ENCODE measurements at regions not wholly inside any gene's neighbourhood (a gene's known extent, or its start where the extent isn't known, plus 50 kb on each side); places are given as distances from the start of the nearest gene placed in this dataset.

DNA sequence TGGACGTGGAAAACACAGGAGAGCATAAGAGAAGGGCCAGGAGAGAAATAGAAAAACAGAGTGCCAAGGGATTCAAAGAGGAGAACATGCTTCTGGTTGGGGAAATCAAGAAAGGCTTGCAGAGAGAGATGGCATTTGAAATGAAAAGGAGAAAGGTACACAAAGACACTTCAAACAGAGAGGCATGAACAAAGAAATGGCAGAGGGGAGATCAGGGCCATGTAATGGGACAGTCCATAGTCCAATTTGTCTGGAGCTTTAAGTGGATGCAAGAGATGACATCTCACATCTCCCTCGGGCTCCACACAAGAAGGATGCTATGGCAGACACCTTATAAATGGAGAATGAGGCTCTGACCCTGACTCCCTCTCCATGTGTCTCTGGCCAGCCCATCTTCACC is 331.1 kb downstream of the MLLT3 start:
- no peak for FAIRE-seq

DNA sequence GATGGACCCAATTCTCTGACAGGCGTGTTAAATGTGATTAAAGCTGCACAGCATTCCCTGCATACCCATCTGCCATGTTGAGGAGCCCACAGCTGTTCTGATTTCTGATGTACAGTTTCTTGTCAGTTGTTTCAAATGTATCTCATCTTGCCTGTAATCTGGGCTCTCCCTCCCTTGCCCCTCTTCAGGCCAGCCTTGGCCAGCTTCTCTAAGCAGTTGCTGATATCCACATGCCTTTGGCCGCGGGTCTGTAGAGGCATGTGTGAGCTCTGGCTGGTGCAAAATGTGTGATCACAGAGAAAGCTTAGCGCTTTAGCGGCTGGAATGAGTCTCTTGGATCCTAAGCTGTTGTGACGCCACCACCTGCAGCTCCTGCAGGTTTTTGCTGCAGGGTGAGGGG is 332.0 kb downstream of the MLLT3 start:
- FAIRE-seq, result no peak

DNA sequence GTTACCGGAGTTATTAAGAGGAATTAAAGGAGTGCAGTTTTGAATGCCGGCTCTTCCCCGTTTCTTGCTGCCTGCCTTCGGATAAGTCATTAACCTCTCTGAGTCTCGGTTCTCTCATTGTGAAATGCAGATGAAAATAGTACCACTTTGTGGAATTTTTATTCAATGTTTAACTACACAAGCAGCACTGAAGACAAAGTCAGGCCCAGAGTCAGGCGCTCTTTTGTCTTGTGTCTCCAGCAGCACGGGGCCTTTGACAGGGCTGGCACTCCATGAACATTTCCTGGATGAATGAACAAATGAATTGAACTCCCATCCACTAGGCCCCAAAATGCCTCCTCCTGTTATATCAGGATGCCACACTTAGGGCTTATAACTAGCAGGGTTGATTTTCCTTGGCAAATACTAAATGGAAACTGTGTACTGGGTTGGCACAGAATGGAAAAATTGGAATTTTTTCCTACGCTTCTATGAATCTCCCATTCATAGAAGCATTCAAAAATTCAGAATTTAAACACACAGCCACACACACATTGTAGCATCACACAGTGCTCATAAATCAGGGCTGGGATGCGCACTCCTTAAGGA is 332.8 kb downstream of the MLLT3 start:
- no peak for FAIRE-seq

DNA sequence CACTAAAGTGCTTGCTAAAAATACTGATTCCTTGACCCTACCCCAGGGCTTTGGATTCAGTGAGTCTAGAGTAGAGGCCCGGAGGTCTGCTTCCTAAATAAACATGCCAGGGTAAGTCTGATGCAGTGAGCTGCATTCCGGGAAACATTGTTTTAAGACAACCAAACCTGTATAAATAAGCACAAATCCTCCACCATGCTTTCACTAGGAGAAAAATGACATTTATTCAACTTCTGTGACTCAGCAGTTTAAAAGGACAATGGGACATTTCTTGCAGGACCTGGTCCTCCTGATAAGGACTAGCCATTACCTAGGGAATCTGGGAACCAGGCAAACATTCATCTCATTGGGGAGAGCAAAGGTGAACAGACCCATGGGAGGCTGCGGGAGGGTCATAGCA is 335.3 kb downstream of the MLLT3 start:
- FAIRE-seq, result no peak

DNA sequence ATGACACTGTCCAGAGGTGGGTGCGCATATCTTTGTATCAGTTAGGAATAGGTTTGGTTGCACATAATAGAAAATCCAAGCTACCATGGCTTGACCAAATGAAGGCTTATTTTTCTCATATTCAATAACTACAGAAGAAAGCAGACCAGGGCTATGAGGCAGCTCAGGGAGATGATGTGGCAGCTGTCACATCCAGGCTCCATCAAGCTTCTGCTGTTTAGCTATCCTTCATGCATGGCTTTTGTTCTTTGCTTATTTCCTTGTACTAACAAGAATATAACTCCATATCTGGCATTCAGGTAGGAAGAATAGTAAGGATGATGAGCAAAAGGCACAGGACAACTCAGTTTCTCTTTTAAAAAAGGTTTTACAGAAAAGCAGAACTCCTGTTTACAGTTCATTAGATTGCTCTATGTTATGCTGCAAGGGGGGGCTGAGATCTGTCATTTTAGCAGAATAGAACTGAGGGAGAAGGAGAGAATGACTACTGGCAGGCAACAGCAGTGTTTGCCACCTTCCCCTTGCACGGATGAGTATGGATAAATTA is 336.1 kb downstream of the MLLT3 start:
- no peak for FAIRE-seq

DNA sequence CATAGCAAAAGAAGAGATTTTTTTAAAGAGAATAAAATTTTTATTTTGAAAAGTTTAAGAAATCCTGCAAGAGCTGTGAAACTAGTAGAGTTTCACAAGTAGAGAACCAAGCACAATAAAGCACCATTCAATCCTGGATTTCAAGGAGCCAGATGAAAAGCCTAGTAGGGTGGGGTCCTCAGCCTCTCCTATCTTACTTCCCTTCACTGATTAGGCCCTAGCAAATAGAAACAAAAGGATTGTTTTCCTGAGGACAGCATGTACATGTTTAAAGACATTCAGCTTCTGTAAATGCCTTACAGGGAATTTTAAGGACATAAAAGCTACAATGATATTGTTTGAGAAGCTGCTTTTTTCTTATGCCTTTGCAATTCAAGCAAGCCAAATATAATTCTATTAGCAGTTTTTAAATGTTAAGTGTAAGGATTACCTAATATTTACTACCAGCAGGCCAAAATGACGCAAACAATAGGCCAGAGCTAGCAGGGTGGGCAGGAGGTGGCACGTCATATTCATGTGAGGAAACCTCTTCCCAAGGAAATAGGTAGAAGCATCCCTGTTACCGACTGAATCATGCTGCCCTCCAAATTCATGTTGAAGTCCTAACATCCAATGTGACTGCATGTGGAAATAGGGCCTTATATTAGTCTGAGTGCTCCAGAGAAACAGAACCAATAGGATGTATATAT is 337.6 kb downstream of the MLLT3 start:
- no peak for FAIRE-seq

DNA sequence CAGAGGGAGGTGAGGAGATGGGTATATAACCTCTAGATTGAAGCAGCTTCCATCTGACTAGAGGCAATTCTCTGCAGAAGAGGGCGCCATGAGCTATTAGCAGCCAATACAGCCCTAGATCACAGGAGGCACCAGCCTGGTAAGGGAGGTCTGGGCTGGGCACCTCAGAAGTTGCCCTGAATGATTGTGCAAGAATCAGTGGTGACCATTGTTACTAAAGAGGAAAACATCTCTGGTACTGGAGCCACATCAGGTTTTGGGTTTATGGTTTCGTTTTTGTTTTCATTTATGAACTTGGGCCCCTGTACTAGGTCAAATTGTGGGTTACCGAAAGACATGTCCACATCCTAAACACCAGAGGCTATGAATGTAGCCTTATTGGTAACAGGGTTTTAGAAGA is 342.0 kb downstream of the MLLT3 start:
- no peak for FAIRE-seq

DNA sequence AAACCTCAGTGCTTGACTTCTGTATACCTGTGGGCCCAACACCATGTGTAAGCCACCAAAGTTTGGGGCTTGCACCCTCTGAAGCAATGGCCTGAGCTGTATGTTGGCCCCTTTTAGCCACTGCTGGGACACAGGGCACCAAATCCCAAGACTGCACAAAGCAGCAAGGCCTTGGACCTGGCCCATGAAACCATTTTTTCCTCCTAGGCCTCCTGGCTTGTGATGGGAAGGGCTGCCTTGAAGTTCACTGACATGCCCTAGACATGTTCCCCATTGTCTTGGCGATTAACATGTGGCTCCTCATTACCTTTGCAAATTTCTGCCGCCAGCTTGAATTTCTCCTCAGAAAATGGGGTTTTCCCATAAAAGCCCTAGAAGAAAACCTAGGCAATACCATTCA is 345.5 kb downstream of the MLLT3 start:
- FAIRE-seq, result no peak

DNA sequence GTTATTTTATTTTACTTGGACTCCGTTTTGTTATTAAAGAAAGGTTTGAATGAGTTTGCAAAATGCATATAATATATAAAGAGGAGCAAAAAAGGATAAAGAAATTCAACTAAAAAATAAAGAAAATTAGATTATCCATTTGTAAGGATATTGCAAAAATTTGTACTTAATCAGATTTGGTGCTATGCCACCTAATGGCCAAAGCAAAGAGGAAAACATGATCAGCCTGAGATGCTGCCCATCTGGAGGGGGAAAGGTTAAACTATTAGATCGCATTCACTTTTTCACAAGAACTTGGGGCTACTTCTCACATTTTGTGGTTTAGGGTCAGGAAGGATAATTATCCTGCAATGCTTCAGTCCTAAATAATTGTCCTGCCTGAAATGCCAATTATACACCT is 350.6 kb downstream of the MLLT3 start:
- FAIRE-seq, result no peak

DNA sequence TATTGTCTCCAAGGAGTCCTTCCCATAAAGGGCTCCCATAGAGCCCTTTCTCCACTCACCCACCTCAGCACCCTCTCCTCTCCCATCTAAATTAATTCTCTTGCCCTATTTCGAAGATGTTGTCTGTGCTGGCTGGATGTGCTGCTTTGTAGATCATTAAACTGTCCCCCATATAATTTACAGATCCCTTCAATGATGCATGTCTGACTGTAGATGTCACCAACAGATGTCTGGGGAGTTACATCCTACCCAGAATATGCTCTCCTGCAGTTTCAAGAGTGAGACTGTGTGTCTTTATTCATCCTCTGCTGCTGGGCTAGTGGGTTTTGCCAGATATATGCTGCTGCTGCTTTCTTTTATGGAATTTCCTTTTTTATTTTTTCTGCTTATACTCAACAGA is 351.2 kb downstream of the MLLT3 start:
- FAIRE-seq, result no peak

DNA sequence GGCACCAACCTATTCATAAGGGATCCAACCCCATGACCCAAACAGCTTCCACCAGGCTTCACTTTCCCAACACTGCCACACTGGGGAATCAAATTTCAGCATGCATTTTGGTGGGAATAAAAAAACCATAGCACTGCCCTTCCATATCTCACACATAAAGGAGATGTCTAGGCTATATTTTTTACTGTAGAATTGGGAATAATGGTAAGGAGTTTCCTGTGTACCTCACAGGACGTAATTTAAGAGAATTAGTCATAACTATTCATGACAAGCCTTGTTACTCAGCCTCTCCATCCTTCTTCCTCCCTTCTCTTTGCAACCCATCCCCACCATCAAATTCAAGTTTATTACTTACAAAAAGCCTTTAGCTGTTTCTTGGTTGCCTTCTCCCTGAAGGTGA is 352.1 kb downstream of the MLLT3 start:
- no peak for FAIRE-seq

DNA sequence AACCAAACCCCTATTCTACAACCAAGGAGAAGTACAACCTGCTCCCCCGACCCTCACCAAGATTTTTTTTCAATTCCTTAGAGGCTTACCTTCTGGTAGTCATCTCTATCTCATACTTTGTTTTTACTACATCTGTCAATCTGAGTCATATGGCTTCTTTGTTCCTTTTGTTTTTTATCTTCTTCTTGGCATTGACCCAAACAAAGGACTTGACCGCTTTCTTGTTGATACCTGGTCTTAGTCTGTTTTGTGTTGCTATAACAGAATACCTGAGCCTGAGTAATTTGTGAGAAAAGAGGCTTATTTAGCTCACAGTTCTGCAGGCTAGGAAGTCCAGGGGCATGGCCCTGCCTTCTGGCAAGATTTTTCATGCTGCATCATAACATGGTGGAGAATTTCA is 352.7 kb downstream of the MLLT3 start:
- FAIRE-seq, result no peak

DNA sequence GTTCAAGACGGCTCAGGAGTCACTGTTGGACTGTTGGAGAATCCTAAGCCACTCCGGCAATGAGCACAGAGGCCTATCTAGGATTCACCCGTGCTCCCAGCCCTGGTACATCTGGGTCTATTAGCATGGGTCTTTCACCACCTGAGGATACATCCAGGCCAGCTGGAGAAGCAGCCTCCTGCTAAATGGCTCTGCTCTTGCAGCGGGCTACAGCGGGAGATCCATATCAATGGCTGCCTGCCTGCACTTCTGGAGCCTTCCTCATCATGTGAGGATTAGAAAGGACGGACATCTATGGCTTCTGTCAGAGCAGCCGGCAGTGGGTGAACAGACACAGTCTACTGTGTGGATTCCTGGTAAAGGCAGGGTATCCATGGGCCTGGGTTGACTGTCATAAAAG is 357.4 kb downstream of the MLLT3 start:
- FAIRE-seq, result no peak

DNA sequence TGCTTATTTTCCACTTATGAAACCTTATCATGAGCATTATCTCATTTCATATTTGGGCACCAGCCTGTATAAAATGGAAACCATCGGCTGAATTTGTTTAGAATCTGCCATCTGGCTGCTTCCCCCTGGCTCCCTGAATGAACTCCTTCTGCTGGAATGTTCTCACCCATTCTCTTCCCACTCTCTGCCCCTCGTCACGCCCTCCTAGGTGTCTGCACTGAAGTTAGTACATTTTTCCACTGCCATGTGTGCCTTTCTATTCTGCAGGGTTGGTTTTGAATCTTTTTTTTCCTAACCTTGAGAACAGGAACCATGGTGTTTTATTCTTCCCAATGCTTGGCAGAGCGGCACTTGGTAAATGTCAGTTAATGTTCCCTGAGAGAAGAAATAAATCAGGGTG is 359.7 kb downstream of the MLLT3 start:
- FAIRE-seq, result no peak

DNA sequence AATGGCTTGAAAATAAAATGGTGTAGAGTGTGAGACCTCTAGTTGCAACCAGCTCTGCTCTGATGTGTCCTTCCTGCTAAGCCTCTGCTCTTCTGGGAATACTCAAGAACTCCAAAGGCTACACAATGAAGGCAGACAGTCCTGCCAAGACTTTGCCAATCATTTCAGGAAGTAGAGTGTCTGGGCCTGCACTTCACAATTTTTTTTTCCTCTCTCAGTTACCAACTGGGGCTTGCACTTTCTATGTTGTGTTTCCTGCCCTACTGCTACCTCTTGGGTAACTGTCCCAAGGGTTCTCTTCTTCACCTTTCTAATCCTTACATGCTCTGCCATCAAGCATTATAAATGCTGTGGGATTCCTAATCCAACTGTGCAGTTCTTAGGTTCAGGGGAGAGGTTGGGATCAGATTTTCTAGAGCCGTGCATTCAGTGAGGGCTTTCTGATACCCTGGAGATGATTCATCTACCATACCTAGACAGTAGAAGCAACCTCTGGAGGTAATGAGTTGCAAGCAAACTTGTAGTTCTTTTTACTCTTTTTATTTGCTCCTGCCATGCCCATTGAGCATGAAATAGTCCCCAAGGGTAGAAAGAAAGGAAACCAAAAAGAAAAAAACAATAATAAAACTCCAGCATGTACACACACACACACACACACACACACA is 365.9 kb downstream of the MLLT3 start:
- no peak for FAIRE-seq

DNA sequence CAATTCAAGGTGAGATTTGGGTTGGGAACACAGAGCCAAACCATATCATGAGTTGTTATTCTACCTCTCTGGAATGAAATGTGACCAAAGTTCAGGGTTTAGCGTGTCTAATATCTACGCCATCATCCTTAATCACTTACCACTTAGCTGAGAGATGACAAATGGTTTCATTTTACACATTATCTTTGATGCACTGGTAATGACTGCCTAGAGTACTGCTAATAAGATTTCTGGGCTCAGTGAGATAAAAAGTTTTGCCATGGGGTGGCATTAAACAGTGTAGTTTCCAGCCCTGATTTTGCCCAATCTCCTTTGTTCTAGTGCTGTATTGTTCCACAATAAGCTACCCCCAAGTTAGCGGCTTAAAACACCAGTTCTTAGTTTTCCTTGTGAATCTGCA is 367.2 kb downstream of the MLLT3 start:
- no peak for FAIRE-seq

DNA sequence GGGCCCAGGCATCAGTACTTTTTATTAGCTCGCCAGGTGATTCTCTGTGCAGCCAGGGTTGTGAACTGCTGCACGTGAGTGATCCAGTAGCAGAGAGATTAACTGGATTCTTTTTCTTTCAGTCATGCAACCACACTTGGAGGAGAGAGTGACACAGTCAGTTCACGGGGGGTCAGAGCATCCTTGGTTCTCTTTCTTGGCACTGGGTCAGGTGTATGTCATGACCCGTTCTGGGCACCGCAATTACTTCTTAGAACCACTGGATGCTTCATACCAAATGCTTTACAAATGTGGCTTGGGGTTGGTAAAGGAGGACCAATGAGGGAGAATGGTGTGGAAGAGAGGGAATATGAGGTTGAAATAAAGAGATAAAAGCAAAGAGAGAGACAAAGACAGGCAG is 368.7 kb downstream of the MLLT3 start:
- FAIRE-seq, result no peak

DNA sequence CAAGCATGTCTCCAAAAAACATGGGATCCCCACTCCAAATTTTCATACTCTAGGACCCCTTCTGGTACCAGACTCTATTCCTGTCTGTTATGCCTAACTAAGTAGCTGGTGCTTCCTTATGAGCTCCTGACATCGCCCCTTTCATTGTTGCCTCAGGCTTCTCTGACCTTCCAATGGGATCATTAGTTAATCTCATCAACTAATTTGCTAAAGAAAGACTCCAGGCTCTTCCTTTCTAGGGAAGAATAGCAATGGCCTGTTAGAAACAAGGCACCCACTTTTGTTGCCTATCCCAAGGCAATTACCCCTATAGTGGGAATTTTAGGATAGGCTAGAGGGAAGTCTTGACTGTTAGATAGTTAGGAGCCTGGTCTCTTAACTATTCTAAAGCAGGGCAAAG is 369.5 kb downstream of the MLLT3 start:
- no peak for FAIRE-seq

DNA sequence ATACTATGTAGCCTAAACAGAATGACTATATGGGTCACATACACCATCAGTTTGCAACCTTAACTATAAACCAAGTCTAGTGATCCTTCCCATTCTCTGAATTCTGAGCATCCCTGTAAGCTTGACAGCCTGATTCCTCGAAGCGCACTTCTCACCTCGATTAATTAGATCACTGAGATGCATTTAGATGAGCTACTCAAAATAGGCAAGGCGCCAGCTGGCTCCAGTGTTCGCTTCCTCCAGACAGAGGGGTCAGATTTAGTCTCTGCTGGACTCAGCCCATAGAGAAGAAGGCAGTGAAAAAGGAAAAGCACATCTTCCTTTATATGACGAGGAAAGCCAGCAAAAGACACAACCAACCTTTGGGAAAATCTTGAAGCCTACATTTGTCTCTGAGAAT is 371.5 kb downstream of the MLLT3 start:
- FAIRE-seq, result no peak

DNA sequence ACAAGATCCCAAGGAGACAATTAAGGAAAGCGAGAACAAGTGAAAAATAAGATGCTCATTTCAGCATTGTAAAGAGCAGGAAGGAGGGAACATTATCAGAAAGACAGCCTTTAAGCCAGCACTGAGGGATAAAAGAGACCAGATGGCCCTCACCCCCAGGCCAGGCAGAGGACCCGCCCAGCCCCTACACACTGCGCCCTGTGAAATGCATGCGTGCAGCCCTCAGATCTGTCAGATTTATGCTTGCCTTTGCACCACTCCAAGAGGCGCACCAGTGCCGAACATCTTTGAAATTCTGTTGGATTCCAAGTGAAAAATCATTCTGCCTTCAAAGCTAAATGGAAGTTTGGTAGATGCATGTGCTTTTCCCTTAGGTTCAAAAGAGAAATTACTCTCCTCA is 378.0 kb downstream of the MLLT3 start:
- FAIRE-seq, result no peak

DNA sequence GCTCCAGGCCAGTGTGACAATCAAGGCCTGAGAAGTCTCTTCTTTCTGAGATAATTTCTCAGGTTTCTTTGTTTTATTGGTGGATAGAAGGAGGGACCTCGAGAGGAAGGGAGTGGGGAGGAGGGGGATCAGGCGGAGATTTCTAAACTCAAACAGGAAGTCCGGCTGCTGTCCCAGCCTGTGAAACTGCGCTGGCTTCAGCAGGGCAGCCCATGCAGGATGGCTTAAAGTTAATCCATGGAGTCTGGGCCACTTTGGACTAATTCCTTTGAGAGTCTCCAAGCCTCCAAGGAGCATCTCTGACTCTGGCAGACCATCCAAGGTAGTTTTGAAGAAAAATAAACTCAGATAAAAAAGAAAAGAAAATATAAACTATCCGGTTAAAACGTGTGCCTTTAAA is 378.5 kb downstream of the MLLT3 start:
- FAIRE-seq, result no peak

DNA sequence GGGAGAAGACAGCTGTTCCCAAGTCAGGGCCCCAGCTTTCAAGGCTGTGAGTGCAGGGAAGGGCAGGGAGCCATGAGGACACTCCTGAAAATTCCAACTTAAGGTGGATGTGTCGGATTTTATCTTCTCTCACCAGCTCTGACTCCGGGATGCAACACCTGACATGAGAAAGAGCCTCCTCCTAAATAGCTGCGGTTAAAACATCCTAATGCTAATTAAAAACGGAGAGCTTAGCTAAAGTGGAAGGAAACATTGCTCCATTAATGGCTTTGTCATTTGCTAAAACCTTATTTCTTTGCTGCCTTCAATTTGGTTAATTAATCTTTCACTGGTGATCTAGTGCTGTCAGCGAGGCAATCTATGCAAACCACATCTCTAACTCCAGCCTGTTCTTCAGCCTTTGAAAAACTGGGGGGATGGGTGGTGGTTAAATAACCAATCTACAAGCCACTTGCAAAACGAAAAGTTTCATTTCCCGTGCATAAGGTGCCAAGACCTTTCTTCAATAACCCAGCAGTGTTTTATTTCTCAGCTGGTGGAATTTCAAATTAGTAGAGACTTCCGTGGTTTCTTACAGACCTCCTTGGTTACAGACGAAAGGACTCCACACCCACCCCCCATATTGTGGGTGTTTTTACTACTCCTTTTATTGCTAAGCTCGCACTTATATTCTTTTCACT is 379.6 kb downstream of the MLLT3 start:
- FAIRE-seq, result no peak

DNA sequence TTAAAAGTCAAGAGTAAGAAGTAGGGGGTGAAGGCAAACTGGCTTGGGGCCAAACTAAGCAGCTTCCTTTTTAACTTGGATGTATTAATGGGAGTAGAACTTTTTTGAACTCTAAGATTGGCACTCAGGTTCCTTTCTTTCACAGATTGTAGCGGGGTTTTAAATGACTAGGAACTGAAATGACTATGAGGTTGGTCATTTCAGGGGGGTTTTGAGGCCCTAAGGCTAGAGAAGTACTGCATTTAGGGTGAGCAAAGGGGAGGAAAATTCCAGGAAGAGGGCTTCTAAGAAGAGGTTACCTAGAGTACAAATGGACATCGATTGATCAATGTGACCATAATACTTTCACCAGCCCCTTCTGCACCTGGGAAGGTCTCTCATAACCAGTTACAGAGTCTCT is 381.8 kb downstream of the MLLT3 start:
- FAIRE-seq, result no peak

DNA sequence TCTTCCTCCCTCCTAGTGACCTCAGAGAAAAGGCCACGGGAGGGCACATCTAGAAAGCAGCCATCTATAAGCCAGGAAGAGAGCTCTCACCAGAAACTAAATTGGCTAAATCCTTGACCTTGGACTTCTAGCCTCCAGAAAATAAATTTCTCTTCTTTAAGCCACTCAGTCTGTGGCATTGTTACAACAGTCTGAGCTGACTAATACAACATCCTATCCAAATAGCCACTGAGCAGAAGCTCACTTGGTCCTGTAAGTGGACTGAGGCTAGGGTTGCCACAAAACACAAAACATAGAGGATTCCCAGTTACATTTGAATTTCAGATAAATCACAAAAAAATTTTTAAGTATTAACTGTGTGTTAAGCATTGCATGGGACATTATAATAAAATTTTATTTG is 383.4 kb downstream of the MLLT3 start:
- no peak for FAIRE-seq

All from islet of Langerhans (tissue), 1 donor.